Body of pancreas (tissue), 4 donors: ENCODE measurements at regions not wholly inside any gene's neighbourhood (a gene's known extent, or its start where the extent isn't known, plus 50 kb on each side); places are given as distances from the start of the nearest gene placed in this dataset.

Source experiments
- CTCF ChIP-seq, 7 experiments: fragments of 450-650 bp in 4 of 7; fragments of 200-600 bp in 3 of 7; sonication (generic) in 3 of 7; IDR thresholded peaks; one replicate each; pipeline ENCODE4 v1.5.1; 2016 to 2019; ENCODE audit warnings: antibody characterized with exemption in 7 of 7
- POLR2A ChIP-seq, 3 donors: fragments of 450-650 bp; IDR thresholded peaks; one replicate each; pipeline ENCODE4 v1.6.1; 2016; ENCODE audit warnings: antibody characterized with exemption in 3 of 3, mild to moderate bottlenecking in 2 of 3

DNA sequence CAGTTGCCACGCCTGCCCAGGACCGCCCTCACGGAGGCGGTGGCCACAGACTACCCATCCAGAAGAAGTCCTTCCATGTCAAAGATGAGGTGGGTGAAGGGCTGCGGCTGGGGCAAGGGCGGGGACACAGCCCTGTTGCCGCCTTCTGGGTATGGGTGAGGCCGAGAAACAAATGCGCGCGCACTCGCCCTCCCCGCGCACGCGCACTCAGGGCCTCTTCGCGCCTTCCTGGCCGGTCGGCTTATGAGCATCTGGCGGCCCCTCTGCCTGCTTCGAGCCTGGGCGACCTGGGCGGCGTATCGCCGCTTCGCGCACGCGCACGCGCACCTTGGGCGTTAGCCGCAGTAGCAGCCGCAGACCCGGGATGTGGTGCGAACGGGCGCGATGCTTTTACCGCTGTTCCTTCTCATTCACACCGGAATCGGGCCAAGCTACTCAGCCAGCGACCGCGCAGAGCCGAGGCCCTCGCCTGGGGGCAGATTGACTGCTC is 931.7 kb downstream of the NLGN4Y start:
- TF ChIP-seq POLR2A (IDR thresholded peaks at IDR 0.05) (no peak), CTCF (IDR thresholded peaks at IDR 0.05) (no peak)
